CD4-positive, alpha-beta T cell treated with Interleukin-1 beta for 1 hour (primary cell): ENCODE measurements at regions not wholly inside any gene's neighbourhood (a gene's known extent, or its start where the extent isn't known, plus 50 kb on each side); places are given as distances from the start of the nearest gene placed in this dataset.
A peak's percentile ranks its signal among the peaks of the same experiment; 100 is the strongest.

Experiments used
- DNase-seq, 2 donors: peaks; one replicate each; pipeline ENCODE4 v3.0.0-alpha.2; 2020 to 2022

- no peak for DNase-seq
These were observed 304.1 kb downstream of the MCTP2 start for GRCh38 chr15:94535298-94536048.

GRCh38 chr15:94536549-94536948 is 305.2 kb downstream of the MCTP2 start:
- DNase-seq: no peak

DNA sequence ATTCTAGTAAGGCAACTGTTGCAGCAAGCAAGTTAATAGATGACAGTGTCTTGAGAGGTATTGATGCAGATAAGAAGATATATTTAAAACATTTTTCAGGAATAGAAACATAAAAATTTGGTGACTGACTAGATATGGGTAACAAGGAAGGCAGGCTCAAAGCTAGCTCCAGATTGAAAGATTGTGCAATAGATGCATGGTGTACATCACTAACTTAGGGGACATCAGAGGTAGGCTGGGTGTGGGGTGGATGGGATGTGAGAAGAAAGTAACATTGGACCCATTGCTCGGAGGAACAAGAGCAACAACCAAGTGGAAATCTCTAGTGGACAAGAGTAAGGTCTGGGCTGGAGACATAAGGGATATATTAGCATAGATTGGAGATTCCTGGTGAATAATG is 306.9 kb downstream of the MCTP2 start:
- no peak for DNase-seq

GRCh38 chr15:94542391-94542790 is 311.0 kb downstream of the MCTP2 start:
- no peak for DNase-seq

DNA sequence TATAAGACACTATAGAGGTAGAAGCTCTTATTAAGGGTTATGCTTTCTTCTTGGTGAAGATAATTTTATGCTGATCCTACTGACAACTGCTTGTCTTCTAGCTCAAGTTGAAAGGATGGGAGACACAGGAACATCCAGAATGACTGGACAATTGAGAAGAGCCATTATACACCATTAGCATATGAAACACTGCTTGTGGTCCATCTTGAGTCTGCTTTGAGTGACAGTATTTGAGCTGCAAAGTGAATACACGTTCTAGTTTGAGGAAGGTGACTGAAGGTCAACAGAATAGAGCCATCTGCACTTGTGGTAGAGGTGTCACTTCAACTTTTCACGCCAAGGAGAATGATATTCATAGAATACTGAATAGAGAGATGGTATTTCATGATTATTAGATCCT is 315.4 kb downstream of the MCTP2 start:
- DNase-seq: no peak

DNA sequence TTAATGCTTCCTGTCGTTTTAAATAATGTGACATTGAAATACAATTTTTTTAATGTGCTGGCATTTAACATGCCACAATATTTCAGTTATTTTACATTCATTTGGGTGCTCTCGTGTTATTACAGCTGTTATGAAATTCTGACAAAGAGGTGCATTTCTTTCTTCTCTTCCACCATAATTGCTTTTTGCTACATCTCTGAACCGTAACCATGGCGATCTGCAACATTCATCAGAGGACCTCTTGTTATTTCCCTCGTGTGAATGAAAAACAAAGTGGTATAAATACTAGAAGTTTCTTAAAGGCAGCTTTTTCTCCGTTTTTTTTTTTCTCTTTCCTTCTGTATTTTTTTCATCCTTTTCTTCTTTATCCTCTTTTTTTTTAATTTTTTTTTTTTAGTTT is 316.4 kb downstream of the MCTP2 start:
- DNase-seq: no peak

DNA sequence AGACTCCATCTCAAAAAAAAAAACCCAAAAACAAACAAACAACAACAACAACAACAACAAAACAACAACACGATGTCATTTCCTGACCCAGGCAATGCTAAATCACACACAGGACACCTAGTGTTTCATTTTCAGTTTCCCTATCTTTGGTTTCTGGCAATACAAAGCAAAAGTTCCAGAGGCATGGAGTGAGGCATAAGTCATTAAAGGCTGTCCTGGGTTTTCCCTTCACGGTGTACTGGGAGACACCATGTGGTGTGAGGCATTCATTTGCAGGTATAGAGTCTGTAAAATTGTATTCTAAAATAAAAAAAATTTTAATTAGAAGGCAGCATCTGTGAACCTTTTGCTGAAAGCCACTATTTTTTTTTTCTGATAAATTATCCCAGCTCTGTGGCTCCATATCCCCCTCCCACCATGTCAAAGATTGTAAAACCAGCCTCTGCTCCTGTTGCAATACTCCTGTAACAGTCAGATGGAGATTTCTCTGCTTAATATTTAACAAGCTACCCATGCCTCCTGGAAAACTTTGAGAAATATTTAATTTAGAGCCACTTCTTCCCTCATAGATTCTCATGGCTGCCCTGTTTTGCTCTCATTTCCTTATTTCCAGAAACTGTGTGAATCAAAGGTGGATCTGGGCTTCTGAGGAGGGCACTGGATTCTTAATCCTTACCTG is 324.6 kb downstream of the MCTP2 start:
- no peak for DNase-seq

DNA sequence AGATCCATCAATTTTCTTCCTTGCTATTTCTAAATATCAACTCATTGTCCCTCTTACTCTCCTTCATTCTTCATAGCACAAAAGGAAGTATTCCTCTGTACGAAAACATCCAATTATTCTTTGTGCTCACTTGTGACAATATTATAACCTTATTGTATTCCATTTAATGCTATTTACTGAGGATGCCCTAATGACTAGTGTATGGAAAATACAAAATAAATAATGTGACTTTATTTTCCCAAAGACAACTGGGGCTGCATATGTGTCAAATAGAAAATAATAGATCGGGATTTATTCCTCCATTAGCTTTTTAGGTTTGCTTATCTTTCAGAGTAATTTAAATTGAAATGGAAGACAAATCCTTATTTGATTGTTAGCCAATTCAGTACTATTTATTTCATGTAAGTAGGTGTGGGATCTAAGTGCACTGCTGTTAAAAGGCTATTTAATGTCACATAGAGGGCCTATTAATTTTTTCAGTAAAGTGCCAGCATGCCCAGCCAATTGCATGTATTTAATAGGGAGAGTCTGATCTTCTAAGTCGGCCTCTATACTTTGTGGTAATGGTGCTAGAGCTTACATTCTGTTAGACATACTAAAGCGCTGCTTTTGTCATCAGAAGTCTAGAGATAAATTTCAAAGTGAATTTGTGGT is 329.8 kb downstream of the MCTP2 start:
- DNase-seq: no peak

DNA sequence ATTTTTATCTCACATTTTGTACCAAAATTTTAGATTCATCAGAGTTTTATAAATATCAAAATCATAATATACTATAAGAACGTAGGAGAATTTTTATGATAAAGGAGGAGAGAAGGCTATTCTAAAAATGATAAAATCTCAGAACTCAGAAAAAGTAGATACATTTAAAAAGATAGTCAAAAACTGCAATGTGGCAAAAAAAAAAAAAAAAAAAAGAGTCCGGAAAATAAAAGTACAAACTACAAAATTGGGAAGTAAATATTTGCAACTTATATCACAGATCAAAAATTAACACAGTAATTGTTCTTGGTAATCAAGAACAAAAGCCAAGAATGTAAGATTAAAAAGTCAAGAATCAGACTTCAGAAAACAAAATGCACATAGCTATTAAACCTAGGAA is 332.1 kb downstream of the MCTP2 start:
- no peak for DNase-seq

DNA sequence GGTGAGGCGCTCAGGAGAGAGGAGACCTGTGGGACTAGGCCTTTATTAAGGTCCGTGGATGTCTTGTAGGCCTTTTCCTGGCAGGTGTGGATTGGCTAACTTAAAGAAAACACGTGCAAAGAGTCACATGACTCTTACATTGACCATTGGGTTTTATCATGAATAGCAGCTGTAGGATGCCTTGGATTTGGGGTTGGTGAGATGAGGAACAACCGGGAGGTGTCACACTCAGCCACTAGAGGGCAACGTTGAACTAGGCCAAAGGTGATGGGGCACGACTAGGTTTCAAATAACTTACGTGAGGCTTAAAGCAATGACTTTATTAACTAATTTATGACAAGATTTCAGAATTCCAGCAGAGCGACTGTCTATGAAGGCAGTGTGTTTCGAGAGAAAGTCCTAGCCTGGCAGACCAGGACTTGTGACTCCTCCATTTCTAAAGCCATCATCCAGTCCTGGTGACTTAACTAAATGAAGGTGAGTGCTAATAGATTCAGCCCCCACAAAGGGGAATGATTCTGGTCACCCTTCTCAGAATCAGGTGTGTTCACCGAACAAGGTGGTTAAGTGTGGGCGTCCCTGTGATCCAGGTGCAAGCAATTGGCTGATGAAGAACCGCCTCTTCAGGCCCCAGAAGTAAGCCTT is 345.6 kb downstream of the MCTP2 start:
- peak in 1 of 2 donors; percentile 31 for DNase-seq

GRCh38 chr15:94579286-94579685 is 347.9 kb downstream of the MCTP2 start:
- no peak for DNase-seq

DNA sequence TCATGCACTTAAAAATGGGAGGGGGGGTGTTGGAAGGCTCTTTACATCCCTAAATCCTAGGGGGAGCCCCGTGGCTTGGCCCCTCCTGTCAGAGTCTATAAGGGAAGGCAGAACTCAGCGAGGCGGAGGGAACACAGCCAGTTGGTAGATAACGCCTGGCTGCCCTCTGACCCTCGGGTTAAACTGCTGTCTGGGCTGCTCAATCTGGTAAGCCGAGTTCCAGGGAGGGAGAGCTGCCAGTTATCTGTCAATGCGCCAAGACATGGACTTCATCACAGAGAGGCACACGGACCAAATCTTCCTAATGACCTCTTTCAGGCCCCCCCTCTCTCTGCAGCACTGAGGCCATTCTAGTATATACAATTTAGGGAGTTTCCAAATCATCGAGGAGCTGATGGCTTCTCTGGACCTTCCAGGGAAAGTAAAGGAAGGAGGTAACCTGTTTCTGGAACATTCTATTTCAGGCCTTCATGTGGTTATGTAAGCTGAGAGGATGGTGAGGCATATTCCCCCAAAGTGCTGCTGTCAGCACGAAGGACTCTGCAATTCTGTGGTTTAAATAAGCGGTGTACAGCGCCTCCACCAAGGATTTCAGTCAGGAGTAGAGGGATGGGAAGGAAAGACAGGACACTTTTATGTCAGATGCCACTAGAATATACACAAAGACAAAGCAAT is 349.0 kb downstream of the MCTP2 start:
- DNase-seq: no peak

DNA sequence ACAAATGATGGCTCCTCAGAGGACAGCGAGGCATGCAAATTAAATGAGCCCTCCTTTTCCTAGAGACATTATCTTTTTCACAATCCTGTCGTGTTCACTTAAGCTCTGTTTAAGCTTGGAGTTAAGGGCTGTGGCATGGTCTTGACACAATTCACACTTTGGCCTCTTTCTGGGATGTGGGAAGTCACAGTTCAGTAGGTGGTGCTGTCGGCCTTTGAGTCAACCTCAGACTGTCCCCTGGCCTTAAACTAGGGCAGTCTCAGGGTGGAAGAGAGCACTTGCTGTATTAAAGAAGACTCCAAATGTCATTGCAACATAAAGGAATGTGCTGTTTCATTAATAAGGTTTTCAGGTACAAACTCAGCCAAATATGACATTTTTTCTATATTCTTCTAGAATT is 351.0 kb downstream of the MCTP2 start:
- peak in 1 of 2 donors; percentile 13 for DNase-seq

GRCh38 chr15:94584833-94585244 is 353.5 kb downstream of the MCTP2 start:
- peak; percentile 32 to 48 for DNase-seq

DNA sequence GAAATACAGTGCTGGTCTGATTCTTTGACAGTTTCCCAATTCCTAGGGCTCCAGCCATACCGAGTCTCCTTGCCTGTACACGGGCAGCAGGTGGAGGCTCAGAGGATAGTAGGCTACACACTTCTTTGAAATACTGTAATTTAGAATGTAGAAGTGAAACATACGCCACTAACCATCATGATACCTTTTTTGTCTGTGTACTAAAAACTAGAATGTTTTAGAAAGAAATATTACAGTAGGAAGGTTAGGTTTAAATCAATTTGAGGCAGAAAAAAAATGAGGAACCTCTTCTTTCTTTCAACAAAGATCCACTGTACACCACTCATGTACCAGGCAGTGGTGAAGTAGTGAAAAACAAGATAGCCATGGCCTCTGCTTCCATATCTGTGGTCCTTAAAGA is 354.7 kb downstream of the MCTP2 start:
- DNase-seq: no peak

GRCh38 chr15:94587113-94587512 is 355.8 kb downstream of the MCTP2 start:
- DNase-seq: no peak

DNA sequence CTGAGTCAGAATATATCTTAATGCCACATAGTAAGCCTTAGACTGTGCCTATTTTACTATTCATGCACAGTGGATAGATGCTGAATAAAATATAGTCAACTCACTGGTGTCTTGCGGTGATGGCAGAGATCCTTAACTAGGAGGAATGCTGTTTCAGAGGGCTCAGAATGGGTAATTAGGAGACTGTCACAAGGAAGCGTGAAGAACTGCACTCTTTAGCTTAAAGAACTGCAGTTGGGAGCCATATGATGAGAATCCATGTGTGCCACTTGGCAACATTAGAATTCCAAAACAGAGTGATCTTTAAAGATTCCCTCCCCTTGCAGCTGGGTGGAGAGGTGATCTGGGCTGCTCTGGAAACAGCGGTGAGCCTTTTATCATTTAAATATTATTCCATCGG is 357.6 kb downstream of the MCTP2 start:
- no peak for DNase-seq

DNA sequence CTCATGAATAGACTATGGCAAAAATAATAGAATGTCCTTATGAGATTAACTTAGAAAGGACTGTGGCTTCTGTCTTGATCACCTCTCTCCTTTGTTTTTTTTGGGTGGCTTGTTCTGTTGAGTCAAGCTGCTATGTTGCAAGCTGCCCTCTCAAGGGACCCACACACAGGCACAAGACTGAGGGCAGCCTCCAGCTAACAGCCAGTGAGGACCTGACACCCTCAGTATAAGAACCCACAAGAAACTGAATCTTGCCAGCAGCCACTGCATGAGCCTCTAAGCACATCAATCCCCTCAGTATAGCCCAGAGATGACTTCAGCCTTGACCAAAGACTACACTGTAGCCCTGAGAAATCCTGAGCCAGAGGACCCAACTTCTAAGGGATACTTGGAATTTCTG is 361.1 kb downstream of the MCTP2 start:
- no peak for DNase-seq

- no peak for DNase-seq
These were observed 365.3 kb downstream of the MCTP2 start for GRCh38 chr15:94596707-94597106.

DNA sequence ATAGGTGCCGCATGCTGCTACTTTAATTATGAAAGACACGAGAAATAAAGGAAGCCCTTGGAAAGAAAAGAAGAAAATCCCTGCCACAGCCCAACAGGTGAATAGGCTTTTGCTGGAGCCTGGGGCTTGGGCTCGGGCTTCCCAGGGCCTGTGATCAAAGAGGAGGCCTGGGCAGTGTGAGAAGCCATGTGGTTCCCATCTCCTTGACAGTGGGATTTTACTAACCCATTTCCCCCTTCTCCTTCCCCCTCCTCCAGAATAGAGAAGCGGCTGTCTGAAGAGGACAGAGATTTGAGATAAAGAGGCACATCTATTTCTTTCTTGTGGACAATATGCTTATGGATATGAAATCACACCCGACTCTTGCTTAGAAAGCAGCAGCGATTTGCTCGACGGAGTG is 369.1 kb downstream of the MCTP2 start:
- no peak for DNase-seq

DNA sequence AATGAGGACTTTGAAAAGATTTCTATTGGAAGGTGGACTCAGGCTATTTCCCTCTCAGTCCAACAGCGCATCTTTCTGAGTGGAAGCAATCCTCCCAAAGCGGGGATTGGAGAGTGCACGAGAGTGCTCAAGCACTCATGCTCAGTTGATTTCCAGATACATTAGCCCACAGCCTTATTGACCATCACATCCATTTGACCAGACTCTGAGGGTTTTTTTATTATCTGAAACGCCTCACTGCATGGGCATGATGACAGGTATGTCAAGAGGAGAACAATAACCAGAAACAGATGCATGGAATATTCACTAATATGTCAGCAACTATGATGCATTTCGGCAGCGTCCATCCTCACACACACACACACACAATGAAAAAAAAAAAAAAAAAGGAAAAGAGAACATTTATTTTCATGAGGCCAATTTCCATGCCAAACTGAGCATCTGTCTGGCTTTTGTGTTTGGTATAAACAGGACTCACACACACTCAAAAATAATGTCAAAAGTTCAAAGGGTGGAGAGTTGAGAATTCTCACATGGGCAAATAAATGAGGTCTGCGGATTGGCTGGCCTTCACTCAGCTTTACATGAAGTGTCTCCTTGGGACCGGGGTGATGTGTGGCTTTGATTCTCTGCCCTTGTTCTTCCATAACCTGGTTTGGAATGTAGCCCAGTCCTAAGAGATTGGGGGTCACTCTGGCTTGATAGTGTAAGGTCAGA is 371.6 kb downstream of the MCTP2 start:
- no peak for DNase-seq

DNA sequence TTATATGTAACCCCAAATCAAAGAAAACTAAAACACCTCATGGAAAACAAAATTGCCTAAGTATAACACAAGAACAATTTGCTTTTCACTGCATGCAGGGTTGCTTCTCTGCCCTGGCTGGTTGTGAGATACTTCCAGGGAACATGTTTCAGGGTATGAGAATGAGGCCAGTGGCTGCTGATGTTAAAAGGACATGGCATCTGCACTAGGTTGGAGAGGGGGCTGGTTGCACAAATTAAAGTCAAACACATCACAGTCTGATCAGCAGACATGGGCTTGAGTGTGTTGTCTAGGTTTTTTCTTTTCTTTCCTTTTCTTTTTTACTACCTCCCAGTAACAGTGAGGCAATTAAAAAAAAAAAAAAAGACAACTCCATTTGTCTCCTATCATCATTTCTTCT is 374.9 kb downstream of the MCTP2 start:
- DNase-seq: no peak
